Transverse colon (tissue), 3 donors: ENCODE measurements at regions not wholly inside any gene's neighbourhood (a gene's known extent, or its start where the extent isn't known, plus 50 kb on each side); places are given as distances from the start of the nearest gene placed in this dataset.

Experiments
- CTCF ChIP-seq, 5 experiments: fragments of 200-600 bp in 3 of 5; fragments of 450-650 bp in 2 of 5; sonication (generic) in 3 of 5; IDR thresholded peaks; 1 replicate in 2 of 5; 2 replicates in 3 of 5; pipeline ENCODE4 v1.5.1; 2016 to 2017; ENCODE audit warnings: antibody characterized with exemption in 5 of 5, inconsistent platforms in 3 of 5, mild to moderate bottlenecking in 2 of 5, moderate library complexity in 1 of 5
- POLR2A ChIP-seq: fragments of 450-650 bp; IDR thresholded peaks from one replicate; pipeline ENCODE4 v1.6.1; 2016; ENCODE audit warnings: antibody characterized with exemption, mild to moderate bottlenecking, moderate library complexity

DNA sequence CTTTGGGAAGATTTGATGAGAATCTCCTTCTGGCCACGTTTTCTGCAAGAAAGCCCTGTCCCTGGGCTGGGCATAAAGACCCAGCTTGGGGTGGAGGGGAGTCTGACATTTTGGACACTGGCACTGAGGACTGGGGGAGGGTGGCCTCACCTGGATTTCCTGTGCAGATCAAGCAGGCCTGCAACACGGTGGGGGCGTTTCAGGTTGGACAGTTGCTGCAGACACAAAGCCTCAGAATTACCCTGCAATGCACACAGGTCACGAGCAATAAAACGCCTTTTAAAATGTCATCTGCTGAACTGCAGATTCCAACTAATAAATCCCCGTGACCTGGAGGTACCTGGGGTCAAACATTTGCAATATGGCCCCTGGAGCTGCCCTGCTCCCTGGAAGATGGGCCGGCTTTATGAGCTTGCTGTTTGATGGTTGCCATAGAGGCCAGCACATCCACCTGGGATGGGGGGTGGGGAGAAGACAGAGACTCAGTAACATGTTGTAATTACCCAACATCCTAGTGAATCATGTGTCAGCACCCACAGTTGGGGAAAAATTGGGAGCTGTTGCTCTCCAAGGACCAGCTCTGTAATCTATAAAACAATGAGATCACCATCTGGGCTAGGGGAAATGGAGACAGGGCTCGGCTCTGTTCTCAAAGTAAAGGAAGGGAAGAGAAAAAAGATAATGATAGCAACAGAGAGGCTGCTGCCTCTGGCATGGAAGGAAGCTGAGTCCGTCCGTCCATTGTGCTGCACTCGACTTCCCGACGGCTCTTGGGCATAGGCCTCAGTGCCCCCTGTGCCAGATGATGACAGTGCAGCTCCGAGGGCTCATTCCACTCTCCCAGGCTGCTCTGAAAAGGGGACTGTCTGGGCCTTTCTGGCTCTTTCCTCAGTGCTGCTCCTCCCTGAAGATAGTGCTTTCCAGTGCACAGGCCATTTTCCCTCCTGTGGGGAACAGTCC, 340.3 kb downstream of the CYRIA start:
- no peak for TF ChIP-seq POLR2A
- TF ChIP-seq CTCF (IDR thresholded peaks at IDR 0.05): no peak
